ENCODE measurements at regions not wholly inside any gene's neighbourhood (a gene's known extent, or its start where the extent isn't known, plus 50 kb on each side); places are given as distances from the start of the nearest gene placed in this dataset.

GRCh38 chr11:70915158-70915985 lies 337.0 kb downstream of the SHANK2 start:
- TF ChIP-seq CTCF (IDR thresholded peaks at IDR 0.05) (no peak), POLR2A (IDR thresholded peaks at IDR 0.05) (no peak)
